ENCODE measurements at regions not wholly inside any gene's neighbourhood (a gene's known extent, or its start where the extent isn't known, plus 50 kb on each side); places are given as distances from the start of the nearest gene placed in this dataset.

- no peaks in the 10 kb centered on the region for H3K4me1 ChIP-seq
- 74% methylated on average over 3 of the region's 3 CpGs for WGBS
- H3K9me3 ChIP-seq, result no peaks in the 10 kb centered on the region
- H3K36me3 ChIP-seq, result no peaks in the 10 kb centered on the region
- intact Hi-C loops (cut with DNase I), result no loop called here
- TF ChIP-seq EP300 (IDR thresholded peaks at IDR 0.05) (no peak), POLR2A (IDR thresholded peaks at IDR 0.05; ENCODE audit: low read depth) (no peak), POLR2AphosphoS5 (IDR thresholded peaks at IDR 0.05) (no peak)
- TF ChIP-seq, protein P1, sequence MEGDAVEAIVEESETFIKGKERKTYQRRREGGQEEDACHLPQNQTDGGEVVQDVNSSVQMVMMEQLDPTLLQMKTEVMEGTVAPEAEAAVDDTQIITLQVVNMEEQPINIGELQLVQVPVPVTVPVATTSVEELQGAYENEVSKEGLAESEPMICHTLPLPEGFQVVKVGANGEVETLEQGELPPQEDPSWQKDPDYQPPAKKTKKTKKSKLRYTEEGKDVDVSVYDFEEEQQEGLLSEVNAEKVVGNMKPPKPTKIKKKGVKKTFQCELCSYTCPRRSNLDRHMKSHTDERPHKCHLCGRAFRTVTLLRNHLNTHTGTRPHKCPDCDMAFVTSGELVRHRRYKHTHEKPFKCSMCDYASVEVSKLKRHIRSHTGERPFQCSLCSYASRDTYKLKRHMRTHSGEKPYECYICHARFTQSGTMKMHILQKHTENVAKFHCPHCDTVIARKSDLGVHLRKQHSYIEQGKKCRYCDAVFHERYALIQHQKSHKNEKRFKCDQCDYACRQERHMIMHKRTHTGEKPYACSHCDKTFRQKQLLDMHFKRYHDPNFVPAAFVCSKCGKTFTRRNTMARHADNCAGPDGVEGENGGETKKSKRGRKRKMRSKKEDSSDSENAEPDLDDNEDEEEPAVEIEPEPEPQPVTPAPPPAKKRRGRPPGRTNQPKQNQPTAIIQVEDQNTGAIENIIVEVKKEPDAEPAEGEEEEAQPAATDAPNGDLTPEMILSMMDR (IDR thresholded peaks at IDR 0.05), result no peak
- H3K27ac ChIP-seq (replicated peaks in 1 of 4), result no peak overlapping the region
- no peak overlapping the region for H3K4me3 ChIP-seq
- DNase-seq (ENCODE audit: extremely low spot score), result no peak
- no peaks in the 10 kb centered on the region for H3K27me3 ChIP-seq
Measured at GRCh38 chr2:139175510-139175909, 395.3 kb upstream of the NXPH2 start.

DNA sequence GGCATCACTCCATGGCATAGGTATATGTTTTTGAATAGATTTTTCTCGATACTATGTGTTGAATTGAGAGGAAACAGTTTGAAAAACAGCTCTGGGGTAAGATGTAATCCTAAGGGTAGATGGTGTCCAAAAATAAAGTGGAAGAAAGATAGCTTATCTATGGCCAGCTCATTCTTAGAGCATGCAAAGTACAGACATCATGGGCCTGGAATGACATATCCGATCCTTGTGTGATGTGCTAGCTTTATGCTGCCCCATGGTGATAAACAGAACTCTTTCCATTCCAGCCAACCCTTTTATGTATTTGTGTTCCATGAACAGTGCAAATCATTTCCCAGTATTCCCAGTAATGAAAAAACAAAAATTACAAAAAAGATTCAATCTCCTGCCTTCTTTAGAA lies 390.2 kb upstream of the NXPH2 start:
- Histone ChIP-seq H3K4me3 (no peak overlapping the region), H3K36me3 (no peaks in the 10 kb centered on the region), H3K27ac (replicated peaks in 1 of 4) (no peak overlapping the region), H3K4me1 (no peaks in the 10 kb centered on the region), H3K9me3 (no peaks in the 10 kb centered on the region), H3K27me3 (no peaks in the 10 kb centered on the region)
- TF ChIP-seq, protein P1 (IDR thresholded peaks at IDR 0.05), result no peak
- TF ChIP-seq POLR2AphosphoS5 (IDR thresholded peaks at IDR 0.05) (no peak), POLR2A (IDR thresholded peaks at IDR 0.05; ENCODE audit: low read depth) (no peak), EP300 (IDR thresholded peaks at IDR 0.05) (no peak)
- 84% methylated on average over 2 of the region's 2 CpGs for WGBS
- no peak for DNase-seq (ENCODE audit: extremely low spot score)
- intact Hi-C loops (cut with DNase I), result no loop called here

DNA sequence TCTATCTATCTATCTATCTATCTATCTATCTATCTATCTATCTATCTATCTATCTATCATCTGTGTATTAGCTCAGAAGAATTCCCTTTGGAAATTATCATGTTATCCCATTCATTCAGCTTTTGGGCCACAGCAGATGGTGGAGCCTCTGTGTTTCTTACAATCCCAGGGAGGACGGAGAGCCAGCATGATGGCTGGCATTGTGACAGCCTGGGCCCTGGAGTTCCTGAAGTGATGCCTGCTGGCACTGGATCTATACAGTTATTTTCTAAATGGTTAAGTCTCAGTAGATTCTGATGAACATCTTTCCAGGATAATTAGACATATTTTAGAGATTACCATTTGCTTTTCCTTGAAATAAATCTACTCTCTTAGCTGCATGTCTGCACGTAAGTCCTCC lies 385.4 kb upstream of the NXPH2 start:
- no peak for DNase-seq (ENCODE audit: extremely low spot score)
- H3K4me1 ChIP-seq, result no peaks in the 10 kb centered on the region
- no peaks in the 10 kb centered on the region for H3K27me3 ChIP-seq
- 83% methylated on average over 2 of the region's 2 CpGs for whole genome bisulfite sequencing
- no peak for TF ChIP-seq POLR2AphosphoS5 (IDR thresholded peaks at IDR 0.05)
- no peak for TF ChIP-seq POLR2A (IDR thresholded peaks at IDR 0.05; ENCODE audit: low read depth)
- TF ChIP-seq, protein P1 (IDR thresholded peaks at IDR 0.05), result no peak
- TF ChIP-seq EP300 (IDR thresholded peaks at IDR 0.05), result no peak
- no peaks in the 10 kb centered on the region for H3K36me3 ChIP-seq
- no peak overlapping the region for H3K27ac ChIP-seq (replicated peaks in 1 of 4)
- intact Hi-C loops (cut with DNase I), result no loop called here
- no peak overlapping the region for H3K4me3 ChIP-seq
- no peaks in the 10 kb centered on the region for H3K9me3 ChIP-seq

DNA sequence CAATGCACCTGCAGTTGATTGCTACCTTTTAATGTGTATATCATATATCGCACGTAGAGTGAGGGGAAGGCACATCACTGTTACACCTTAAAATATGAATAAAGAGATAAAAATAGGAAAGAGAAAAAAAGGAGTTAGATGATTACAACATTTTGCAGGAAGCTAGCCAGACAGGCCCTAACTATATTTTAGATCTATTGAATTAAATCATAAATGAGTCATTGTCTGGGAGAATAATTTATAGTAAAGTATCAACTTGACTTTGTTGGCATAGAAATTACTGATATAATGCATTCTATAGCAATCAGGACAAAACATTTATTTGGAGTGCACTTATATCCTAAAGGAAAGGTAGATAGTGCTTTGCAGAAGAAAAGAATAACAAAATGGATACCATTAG lies 384.9 kb upstream of the NXPH2 start:
- H3K4me1 ChIP-seq, result no peaks in the 10 kb centered on the region
- H3K36me3 ChIP-seq, result no peaks in the 10 kb centered on the region
- 89% methylated on average over 2 of the region's 2 CpGs for WGBS
- TF ChIP-seq, protein P1 (IDR thresholded peaks at IDR 0.05), result no peak
- TF ChIP-seq POLR2A (IDR thresholded peaks at IDR 0.05; ENCODE audit: low read depth), result no peak
- TF ChIP-seq POLR2AphosphoS5 (IDR thresholded peaks at IDR 0.05), result no peak
- TF ChIP-seq EP300 (IDR thresholded peaks at IDR 0.05), result no peak
- H3K27ac ChIP-seq (replicated peaks in 1 of 4), result no peak overlapping the region
- DNase-seq (ENCODE audit: extremely low spot score), result no peak
- H3K9me3 ChIP-seq, result no peaks in the 10 kb centered on the region
- no peaks in the 10 kb centered on the region for H3K27me3 ChIP-seq
- intact Hi-C loops (cut with DNase I), result no loop called here
- no peak overlapping the region for H3K4me3 ChIP-seq

- Histone ChIP-seq H3K27ac (replicated peaks in 1 of 4) (no peak overlapping the region), H3K9me3 (no peaks in the 10 kb centered on the region), H3K36me3 (no peaks in the 10 kb centered on the region), H3K4me1 (no peaks in the 10 kb centered on the region), H3K4me3 (no peak overlapping the region), H3K27me3 (no peaks in the 10 kb centered on the region)
- TF ChIP-seq EP300 (IDR thresholded peaks at IDR 0.05) (no peak), POLR2AphosphoS5 (IDR thresholded peaks at IDR 0.05) (no peak), POLR2A (IDR thresholded peaks at IDR 0.05; ENCODE audit: low read depth) (no peak)
- TF ChIP-seq, protein P1 (IDR thresholded peaks at IDR 0.05), result no peak
- intact Hi-C loops (cut with DNase I), result no loop called here
- 79% methylated on average over 1 of the region's 1 CpG for WGBS
- no peak for DNase-seq (ENCODE audit: extremely low spot score)
Measured at GRCh38 chr2:139162957-139163356, 382.8 kb upstream of the NXPH2 start.

All from esophagus muscularis mucosa (tissue), 4 donors.